ENCODE measurements at regions not wholly inside any gene's neighbourhood (a gene's known extent, or its start where the extent isn't known, plus 50 kb on each side); places are given as distances from the start of the nearest gene placed in this dataset.

DNA sequence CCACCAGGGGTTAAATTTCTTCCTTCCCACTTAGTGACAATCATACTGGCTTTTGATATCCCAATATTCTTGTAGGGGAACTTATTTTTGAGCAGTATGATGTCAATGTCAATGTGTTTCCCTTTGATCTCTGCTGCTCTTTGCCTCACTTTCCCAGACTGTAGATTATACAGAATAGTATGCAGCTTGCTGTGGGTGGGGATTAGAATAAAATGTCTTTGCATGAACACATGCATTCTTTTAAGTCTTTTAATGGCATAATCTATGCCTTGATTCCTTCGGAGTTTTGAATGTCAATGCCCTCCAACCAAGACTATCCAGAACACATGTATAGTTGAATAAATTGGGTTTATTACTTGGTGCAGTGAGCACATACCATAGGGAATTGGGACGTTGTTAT, 125.5 kb downstream of the IL20RB start (continued):
- no peak for TF ChIP-seq STAT6 (CRISPR knock-in tag; IDR thresholded peaks at IDR 0.05; ENCODE audit: borderline replicate concordance)

DNA sequence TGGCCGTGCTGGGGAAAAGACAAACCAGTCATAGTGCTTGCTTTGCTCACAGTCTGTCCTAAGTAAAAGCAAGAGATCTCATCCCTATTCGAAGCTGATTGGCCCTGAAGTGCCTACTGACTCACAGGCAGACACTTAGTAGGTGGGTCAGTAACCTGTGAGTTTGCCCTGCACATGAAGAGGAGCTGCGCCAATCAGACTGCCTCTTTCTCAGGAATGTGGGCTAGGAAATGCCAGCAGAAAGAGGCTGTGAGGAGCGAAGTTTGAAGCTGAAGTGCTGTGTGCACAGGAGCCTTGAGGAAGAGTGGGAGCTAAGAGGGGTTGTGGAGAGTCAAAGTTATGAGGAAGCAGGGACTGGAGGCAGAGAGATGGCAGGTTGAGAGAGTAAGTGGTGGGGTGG, 126.8 kb downstream of the IL20RB start:
- FAIRE-seq (no peak), DNase-seq (ENCODE audit: low spot score) (no peak), ATAC-seq (no peak)
- BruUV-seq (replicated peaks) = no TSS peak
- Histone ChIP-seq H3K4me1 (ENCODE audit: insufficient read depth, low read length) (no peaks in the 10 kb centered on the region), H3K4me2 (ENCODE audit: low read depth, low read length) (no peak overlapping the region), H3K27me3 (ENCODE audit: control insufficient read depth in 1 of 2, insufficient read depth in 2 of 2, low read length in 2 of 2) (no peaks in the 10 kb centered on the region), H2AFZ (ENCODE audit: low read length) (no peak overlapping the region), H3K27ac (ENCODE audit: extremely low read length, insufficient read depth, low read length) (no peak overlapping the region), H3K36me3 (replicated peaks in 1 of 2; ENCODE audit: control insufficient read depth in 1 of 2, insufficient read depth in 2 of 2, low read length in 2 of 2) (no peaks in the 10 kb centered on the region), H3K4me3 (replicated peaks in 1 of 3; ENCODE audit: insufficient read depth in 1 of 3, low read depth in 2 of 3, low read length in 3 of 3) (no peak overlapping the region), H3K9me3 (ENCODE audit: low read length) (no peaks in the 10 kb centered on the region), H3K9ac (ENCODE audit: insufficient read depth, low read depth, low read length) (no peak overlapping the region), H4K20me1 (ENCODE audit: insufficient read depth, low read length) (no peaks in the 10 kb centered on the region), H3K79me2 (ENCODE audit: insufficient read depth, low read length) (no peaks in the 10 kb centered on the region)
- ChIA-PET CTCF (ENCODE audit: low intra/inter-chr PET ratio, low total read pairs) (no interaction called here), POLR2A (no interaction called here)
- WGBS (ENCODE audit: low lambda C conversion rate) = 23% methylated on average over 4 of the region's 4 CpGs
- in situ Hi-C loops (cut with HindIII; ENCODE audit: extremely low pct_ligation_motif_present, low pct_unique_long_range_greater_than_20kb) = no loop called here
- TF ChIP-seq ZNF777 (CRISPR knock-in tag; IDR thresholded peaks at IDR 0.05) (no peak), CEBPB (IDR thresholded peaks at IDR 0.05; ENCODE audit: borderline replicate concordance, low read depth, low read length) (no peak), ZNF207 (IDR thresholded peaks at IDR 0.05; ENCODE audit: borderline replicate concordance) (no peak), ZNF234 (CRISPR knock-in tag; conservative IDR thresholded peaks at IDR 0.05) (no peak), ZNF276 (CRISPR knock-in tag; IDR thresholded peaks at IDR 0.05; ENCODE audit: low read depth) (no peak), GFI1 (CRISPR knock-in tag; IDR thresholded peaks at IDR 0.05; ENCODE audit: borderline replicate concordance) (no peak), NR2F2 (IDR thresholded peaks at IDR 0.05; ENCODE audit: borderline replicate concordance, low read depth) (no peak), MYNN (CRISPR knock-in tag; IDR thresholded peaks at IDR 0.05; ENCODE audit: low read depth) (no peak), ZNF17 (CRISPR knock-in tag; IDR thresholded peaks at IDR 0.05) (no peak), ZNF343 (CRISPR knock-in tag; IDR thresholded peaks at IDR 0.05) (no peak), HOXA9 (CRISPR knock-in tag; IDR thresholded peaks at IDR 0.05; ENCODE audit: borderline replicate concordance) (no peak), ZNF580 (CRISPR knock-in tag; IDR thresholded peaks at IDR 0.05; ENCODE audit: borderline replicate concordance, low read depth) (no peak)
- TF ChIP-seq, protein P1, sequence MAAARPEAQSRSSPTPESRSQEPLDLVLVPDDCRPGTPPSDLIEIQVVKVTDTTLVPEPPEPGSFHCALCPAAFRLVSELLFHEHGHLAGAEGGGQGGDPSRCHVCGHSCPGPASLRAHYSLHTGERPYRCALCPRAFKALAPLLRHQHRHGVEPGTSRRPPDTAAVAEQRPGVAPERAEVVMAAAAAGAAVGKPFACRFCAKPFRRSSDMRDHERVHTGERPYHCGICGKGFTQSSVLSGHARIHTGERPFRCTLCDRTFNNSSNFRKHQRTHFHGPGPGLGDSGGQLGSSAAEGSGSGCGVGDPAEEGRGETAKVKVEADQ (CRISPR knock-in tag; IDR thresholded peaks at IDR 0.05; ENCODE audit: borderline replicate concordance) = no peak
- TF ChIP-seq, protein P2, sequence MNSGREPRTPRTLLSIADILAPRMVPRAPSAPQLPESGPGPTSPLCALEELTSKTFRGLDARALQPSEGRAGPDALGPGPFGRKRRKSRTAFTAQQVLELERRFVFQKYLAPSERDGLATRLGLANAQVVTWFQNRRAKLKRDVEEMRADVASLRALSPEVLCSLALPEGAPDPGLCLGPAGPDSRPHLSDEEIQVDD (CRISPR knock-in tag; IDR thresholded peaks at IDR 0.05; ENCODE audit: borderline replicate concordance) = no peak
- intact Hi-C loops (cut with micrococcal nuclease; ENCODE audit: unreplicated experiment) = no loop called here

Data from HepG2 (cell line).